Tibial artery (tissue), 4 donors: ENCODE measurements at regions not wholly inside any gene's neighbourhood (a gene's known extent, or its start where the extent isn't known, plus 50 kb on each side); places are given as distances from the start of the nearest gene placed in this dataset.

ENCODE experiments used
- DNase-seq, 2 donors: peaks; one replicate each; pipeline ENCODE4 v3.0.0-alpha.2; 2019
- H3K27ac ChIP-seq, 2 donors: fragments of 200-600 bp; sonication (generic) in 1 of 2; 1 replicate in 1 of 2; 2 replicates in 1 of 2; pipeline ENCODE4 v1.5.1; 2018 to 2019; ENCODE audit warnings: mild to moderate bottlenecking in 1 of 2
- H3K27me3 ChIP-seq, 2 donors: fragments of 200-600 bp; sonication (generic) in 1 of 2; one replicate each; pipeline versions ENCODE4 v1.5.1 to v1.6.0; 2016 to 2019
- H3K36me3 ChIP-seq, 3 donors: fragments of 200-600 bp; sonication (generic) in 2 of 3; one replicate each; pipeline ENCODE4 v1.5.1; 2016 to 2019; ENCODE audit warnings: mild to moderate bottlenecking in 2 of 3
- H3K4me1 ChIP-seq, 4 donors: fragments of 200-600 bp; sonication (generic) in 2 of 4; 1 replicate in 3 of 4; 2 replicates in 1 of 4; pipeline ENCODE4 v1.5.1; 2016 to 2019
- H3K4me3 ChIP-seq, 2 donors: fragments of 200-600 bp; sonication (generic) in 1 of 2; 1 replicate in 1 of 2; 2 replicates in 1 of 2; pipeline ENCODE4 v1.5.1; 2018 to 2019; ENCODE audit warnings: mild to moderate bottlenecking in 2 of 2
- H3K9me3 ChIP-seq, 3 donors: fragments of 200-600 bp; sonication (generic) in 1 of 3; one replicate each; pipeline ENCODE4 v1.5.1; 2016 to 2019
- intact Hi-C: fragments of 100-400 bp; cut with DNase I; formaldehyde crosslinking; loops from one replicate; pipeline ENCODE4 v1.15.0; 2023; ENCODE audit warnings: low total_unique reads
- TF ChIP-seq, protein P1 (sequence below), 2 experiments: fragments of 200-600 bp in 1 of 2; fragments of 450-650 bp in 1 of 2; IDR thresholded peaks; one replicate each; pipeline ENCODE4 v1.5.1; 2017 to 2019; ENCODE audit warnings: antibody characterized with exemption in 2 of 2, mild to moderate bottlenecking in 1 of 2, moderate library complexity in 1 of 2

DNA sequence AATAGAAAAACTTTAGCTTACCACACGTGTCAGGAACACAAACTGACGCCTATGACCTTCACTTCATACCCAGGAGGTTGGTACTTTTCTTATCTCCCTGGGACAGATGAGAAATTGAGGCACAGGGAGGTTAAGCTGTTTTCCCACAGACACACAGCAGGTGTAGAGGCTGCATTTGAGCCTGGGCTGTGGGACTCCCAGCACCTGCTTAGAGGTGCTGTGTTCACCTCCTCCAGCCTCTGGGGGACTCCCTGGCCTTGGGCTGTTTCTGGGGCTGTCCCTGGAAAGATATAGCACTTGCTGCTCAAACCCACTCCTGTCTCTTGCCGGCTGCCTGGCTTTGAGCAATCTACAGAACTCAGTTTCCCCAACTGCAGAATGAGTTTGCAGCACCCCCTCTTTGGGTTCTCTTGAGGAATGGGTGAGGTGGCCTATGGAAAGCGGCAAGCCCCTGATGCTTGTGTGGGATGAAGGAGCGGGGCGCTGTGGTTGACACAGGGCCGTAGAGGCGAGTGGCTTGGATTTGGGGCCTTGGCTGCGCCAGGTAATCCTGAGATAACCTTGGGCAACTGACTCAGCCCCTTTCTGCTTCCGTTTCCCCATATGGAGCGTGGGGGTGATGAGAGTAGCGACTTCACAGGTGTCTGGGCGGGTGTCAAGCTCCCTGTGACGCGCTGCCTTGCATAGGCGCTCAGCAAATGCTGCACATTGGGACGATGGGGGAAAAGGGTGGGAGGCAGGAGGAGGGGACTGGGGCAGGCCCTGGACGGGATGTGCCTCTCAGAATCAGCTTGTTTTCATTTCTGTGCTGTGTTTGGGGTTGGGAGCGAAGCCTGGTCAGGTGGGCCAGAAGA lies 104.5 kb upstream of the CIBAR2 start:
- no peak overlapping the region for H3K27ac ChIP-seq
- H3K36me3 ChIP-seq = no peaks in the 10 kb centered on the region
- intact Hi-C loops = no loop called here
- DNase-seq = no peak
- H3K4me3 ChIP-seq = no peak overlapping the region
- no peaks in the 10 kb centered on the region for H3K9me3 ChIP-seq
- peaks cover 0 to 48% (median 32%) of the 10 kb centered on the region in 4 donors for H3K4me1 ChIP-seq
- no peaks in the 10 kb centered on the region for H3K27me3 ChIP-seq
- TF ChIP-seq, protein P1, sequence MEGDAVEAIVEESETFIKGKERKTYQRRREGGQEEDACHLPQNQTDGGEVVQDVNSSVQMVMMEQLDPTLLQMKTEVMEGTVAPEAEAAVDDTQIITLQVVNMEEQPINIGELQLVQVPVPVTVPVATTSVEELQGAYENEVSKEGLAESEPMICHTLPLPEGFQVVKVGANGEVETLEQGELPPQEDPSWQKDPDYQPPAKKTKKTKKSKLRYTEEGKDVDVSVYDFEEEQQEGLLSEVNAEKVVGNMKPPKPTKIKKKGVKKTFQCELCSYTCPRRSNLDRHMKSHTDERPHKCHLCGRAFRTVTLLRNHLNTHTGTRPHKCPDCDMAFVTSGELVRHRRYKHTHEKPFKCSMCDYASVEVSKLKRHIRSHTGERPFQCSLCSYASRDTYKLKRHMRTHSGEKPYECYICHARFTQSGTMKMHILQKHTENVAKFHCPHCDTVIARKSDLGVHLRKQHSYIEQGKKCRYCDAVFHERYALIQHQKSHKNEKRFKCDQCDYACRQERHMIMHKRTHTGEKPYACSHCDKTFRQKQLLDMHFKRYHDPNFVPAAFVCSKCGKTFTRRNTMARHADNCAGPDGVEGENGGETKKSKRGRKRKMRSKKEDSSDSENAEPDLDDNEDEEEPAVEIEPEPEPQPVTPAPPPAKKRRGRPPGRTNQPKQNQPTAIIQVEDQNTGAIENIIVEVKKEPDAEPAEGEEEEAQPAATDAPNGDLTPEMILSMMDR (IDR thresholded peaks at IDR 0.05) = no peak

DNA sequence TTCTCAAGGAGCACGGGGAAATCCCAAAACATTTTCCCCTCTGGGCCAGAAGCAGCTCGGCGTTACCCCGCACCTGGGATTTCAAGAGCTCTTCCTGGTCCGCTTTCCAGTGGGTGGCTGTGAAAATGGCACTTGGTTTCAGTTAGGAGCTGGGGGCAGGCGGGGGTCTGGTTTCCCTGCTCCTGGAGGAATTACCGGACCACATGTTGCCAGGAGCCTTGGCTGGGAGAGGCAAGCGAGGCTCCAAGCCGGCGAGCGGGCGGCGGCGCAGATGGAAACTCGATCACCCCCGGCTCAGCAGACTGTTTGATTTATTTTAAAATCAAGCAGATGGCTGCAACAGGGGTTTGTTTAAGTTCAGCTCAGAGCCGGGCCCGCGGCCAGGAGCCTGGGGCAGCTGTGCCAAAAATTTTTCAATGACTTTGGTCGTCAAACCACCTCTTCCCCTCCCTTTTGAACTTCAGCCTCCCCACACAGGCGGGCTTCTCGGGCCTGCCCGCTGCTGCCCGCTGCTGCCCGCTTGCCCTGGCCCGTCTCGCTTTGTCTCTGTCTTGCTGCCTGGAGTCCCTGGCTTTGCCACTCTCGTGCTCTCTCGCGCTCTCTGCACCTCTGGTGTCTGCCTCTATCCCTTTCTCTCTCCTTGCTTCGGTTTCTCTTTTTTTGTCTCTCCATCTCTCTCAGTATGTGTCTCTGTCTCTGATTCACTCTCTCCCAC lies 108.0 kb upstream of the CIBAR2 start:
- Histone ChIP-seq H3K4me3 (peak overlapping the region; percentile 35 to 47), H3K27me3 (no peaks in the 10 kb centered on the region)

DNA sequence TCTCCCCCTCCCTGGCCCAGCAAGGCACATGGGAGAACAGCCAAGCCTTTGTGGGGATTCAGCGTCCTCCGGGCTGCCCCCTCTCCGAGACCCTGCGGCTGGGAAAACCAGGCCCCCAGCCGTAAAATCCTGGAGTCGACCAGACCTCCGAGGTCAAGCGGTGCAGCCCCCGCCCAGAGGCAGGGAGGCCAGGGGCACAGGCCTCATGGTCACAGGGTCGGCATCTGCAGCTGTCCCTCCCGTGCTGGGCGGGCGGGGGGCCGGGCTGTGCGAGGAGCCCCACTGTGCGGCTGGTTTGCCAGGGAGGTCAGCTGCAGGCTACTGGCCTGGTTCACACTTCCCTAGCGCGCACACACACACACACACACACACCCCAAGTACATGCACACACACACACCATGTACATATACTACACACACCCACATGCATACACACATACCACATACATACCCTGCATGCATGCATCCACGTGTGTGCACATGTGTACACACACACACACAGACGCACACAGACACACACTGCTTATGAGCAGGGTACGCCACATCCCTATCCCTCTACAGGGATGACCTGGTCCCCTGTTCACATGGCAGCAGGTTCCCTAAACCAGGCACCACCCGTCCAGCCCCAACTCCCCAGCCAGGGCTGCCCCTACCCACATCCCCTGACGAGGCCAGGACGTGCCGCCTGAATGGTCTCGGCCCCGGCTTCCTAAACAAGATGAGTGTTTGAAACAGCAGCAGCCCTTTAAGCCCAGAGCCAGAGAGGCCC lies 108.9 kb upstream of the CIBAR2 start:
- Histone ChIP-seq H3K27me3 (no peaks in the 10 kb centered on the region), H3K4me1 (peaks cover 0 to 23% (median 13%) of the 10 kb centered on the region in 4 donors), H3K36me3 (no peaks in the 10 kb centered on the region), H3K27ac (peak overlapping the region in 1 of 2 donors; percentile 56), H3K9me3 (no peaks in the 10 kb centered on the region), H3K4me3 (no peak overlapping the region)
- TF ChIP-seq, protein P1 (IDR thresholded peaks at IDR 0.05) = no peak
- DNase-seq = no peak
- intact Hi-C loops = no loop called here

More for the DNA sequence above, 108.0 kb upstream of the CIBAR2 start:
- intact Hi-C loops = no loop called here
- Histone ChIP-seq H3K36me3 (no peaks in the 10 kb centered on the region), H3K9me3 (no peaks in the 10 kb centered on the region), H3K27ac (peak overlapping the region; percentile 56 to 68), H3K4me1 (peaks cover 0 to 23% (median 13%) of the 10 kb centered on the region in 4 donors)
- TF ChIP-seq, protein P1 (IDR thresholded peaks at IDR 0.05) = peak in 1 of 2 experiments; percentile 12
- DNase-seq = peak in 1 of 2 donors; percentile 92

DNA sequence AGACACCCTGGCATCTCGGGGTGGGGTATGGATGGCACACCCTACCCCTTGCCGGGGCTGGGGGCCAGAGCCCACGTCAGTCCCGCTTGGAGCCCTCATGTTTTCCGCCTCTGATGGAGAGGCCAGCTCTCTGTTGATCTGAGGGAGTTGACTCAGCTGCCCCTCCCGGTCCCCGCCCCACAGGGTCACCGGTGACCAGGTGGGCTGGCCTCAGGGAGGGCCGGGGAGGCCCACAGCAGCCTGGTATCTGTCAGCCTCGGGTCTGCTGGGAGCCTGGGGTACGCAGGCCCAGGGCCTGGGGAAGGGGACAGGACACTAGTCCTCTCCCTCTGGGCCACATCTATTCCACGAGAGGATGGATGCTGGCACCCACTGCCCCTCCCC lies 109.5 kb upstream of the CIBAR2 start:
- H3K4me3 ChIP-seq = no peak overlapping the region
- no peak overlapping the region for H3K27ac ChIP-seq
- no peaks in the 10 kb centered on the region for H3K27me3 ChIP-seq
- H3K4me1 ChIP-seq = peaks cover 0 to 23% (median 13%) of the 10 kb centered on the region in 4 donors
- intact Hi-C loops = no loop called here
- no peak for DNase-seq
- H3K36me3 ChIP-seq = no peaks in the 10 kb centered on the region
- no peaks in the 10 kb centered on the region for H3K9me3 ChIP-seq
- TF ChIP-seq, protein P1 (IDR thresholded peaks at IDR 0.05) = no peak

DNA sequence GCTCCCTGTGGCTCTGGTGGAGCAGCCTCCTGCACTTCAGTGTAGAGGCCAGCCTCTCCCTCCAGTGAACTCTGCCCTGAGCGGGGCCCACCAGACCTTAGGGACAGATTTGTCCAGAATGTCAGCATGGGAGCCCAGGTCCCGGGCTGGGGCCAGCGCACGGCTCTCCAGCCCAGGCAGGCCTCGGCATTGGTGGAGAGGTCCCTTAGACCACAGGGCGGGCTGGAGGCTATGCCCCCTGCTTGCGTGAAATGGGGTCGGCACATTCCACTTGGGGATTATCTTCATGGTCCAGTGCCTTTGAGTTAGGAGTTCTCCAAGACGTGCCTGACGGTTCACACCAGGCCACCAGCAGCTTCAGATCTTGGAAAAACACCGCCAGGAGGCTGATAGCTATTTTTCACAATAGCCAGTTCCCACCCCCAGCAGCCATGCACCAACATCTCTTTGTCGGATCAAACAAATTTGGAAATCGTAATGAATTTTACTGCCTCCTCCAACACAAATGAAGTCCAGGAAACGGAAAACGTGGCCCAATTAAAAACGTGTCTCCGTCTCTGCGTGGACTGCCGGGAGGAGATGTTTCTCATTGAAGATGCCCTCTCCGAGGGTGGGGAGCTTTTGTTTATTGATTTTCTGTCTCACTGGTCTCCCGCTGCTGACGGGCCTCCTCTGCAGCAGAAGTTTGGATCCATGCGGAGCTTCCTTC lies 110.0 kb upstream of the CIBAR2 start:
- H3K36me3 ChIP-seq = no peaks in the 10 kb centered on the region
- intact Hi-C loops = no loop called here
- H3K4me3 ChIP-seq = no peak overlapping the region
- H3K27me3 ChIP-seq = no peaks in the 10 kb centered on the region
- DNase-seq = no peak
- no peak overlapping the region for H3K27ac ChIP-seq
- peaks cover 0 to 23% (median 13%) of the 10 kb centered on the region in 4 donors for H3K4me1 ChIP-seq
- no peaks in the 10 kb centered on the region for H3K9me3 ChIP-seq
- TF ChIP-seq, protein P1 (IDR thresholded peaks at IDR 0.05) = no peak
